Ishikawa (cell line): ENCODE measurements at regions not wholly inside any gene's neighbourhood (a gene's known extent, or its start where the extent isn't known, plus 50 kb on each side); places are given as distances from the start of the nearest gene placed in this dataset.

ENCODE experiments used
- CEBPB ChIP-seq: IDR thresholded peaks from 2 replicates; pipeline ENCODE4 v1.6.1; 2012
- CREB1 ChIP-seq: IDR thresholded peaks from 2 replicates; pipeline ENCODE4 v1.6.1; 2012; ENCODE audit warnings: low read depth
- EGR1 ChIP-seq: IDR thresholded peaks from 2 replicates; pipeline ENCODE4 v1.6.1; 2012
- EP300 ChIP-seq: IDR thresholded peaks from 2 replicates; pipeline ENCODE4 v1.6.1; 2012; ENCODE audit warnings: borderline replicate concordance
- FOXM1 ChIP-seq: IDR thresholded peaks from 2 replicates; pipeline ENCODE4 v1.6.1; 2012; ENCODE audit warnings: low read depth, borderline replicate concordance
- MAX ChIP-seq: IDR thresholded peaks from 2 replicates; pipeline ENCODE4 v1.6.1; 2012
- NFIC ChIP-seq: IDR thresholded peaks from 2 replicates; pipeline ENCODE4 v1.6.1; 2012
- RAD21 ChIP-seq: IDR thresholded peaks from 2 replicates; pipeline ENCODE4 v1.6.1; 2012; ENCODE audit warnings: low read depth
- REST ChIP-seq: IDR thresholded peaks from 2 replicates; pipeline ENCODE4 v1.6.1; 2012; ENCODE audit warnings: low read depth, mild to moderate bottlenecking
- TAF1 ChIP-seq: IDR thresholded peaks from 2 replicates; pipeline ENCODE4 v1.6.1; 2012; ENCODE audit warnings: low read depth, mild to moderate bottlenecking
- TCF12 ChIP-seq: IDR thresholded peaks from 2 replicates; pipeline ENCODE4 v1.6.1; 2012; ENCODE audit warnings: low read depth
- TEAD4 ChIP-seq: IDR thresholded peaks from 2 replicates; pipeline ENCODE4 v1.6.1; 2012
- USF1 ChIP-seq: IDR thresholded peaks from 2 replicates; pipeline ENCODE4 v1.6.1; 2012
- YY1 ChIP-seq: IDR thresholded peaks from 2 replicates; pipeline ENCODE4 v1.6.1; 2012; ENCODE audit warnings: low read depth
- ZBTB7A ChIP-seq: IDR thresholded peaks from 2 replicates; pipeline ENCODE4 v1.6.1; 2012; ENCODE audit warnings: low read depth

GRCh38 chr7:115647712-115648111, 382.9 kb downstream of the TFEC start:
- TF ChIP-seq NFIC: no peak
- no peak for TF ChIP-seq RAD21
- no peak for TF ChIP-seq FOXM1
- no peak for TF ChIP-seq ZBTB7A
- TF ChIP-seq MAX: no peak
- no peak for TF ChIP-seq YY1
- TF ChIP-seq EGR1: no peak
- TF ChIP-seq TAF1: no peak
- TF ChIP-seq CREB1: no peak
- TF ChIP-seq USF1: no peak
- no peak for TF ChIP-seq TCF12

GRCh38 chr7:115642194-115642593, 388.4 kb downstream of the TFEC start:
- TF ChIP-seq CEBPB: no peak
- TF ChIP-seq FOXM1: no peak
- TF ChIP-seq TAF1: no peak
- TF ChIP-seq USF1: no peak
- no peak for TF ChIP-seq CREB1
- TF ChIP-seq YY1: no peak
- TF ChIP-seq EP300: no peak
- TF ChIP-seq TEAD4: no peak
- TF ChIP-seq ZBTB7A: no peak
- no peak for TF ChIP-seq RAD21

GRCh38 chr7:115638853-115639252, 391.7 kb downstream of the TFEC start:
- no peak for TF ChIP-seq TCF12
- TF ChIP-seq CEBPB: no peak

GRCh38 chr7:115637128-115637527, 393.4 kb downstream of the TFEC start:
- no peak for TF ChIP-seq USF1
- TF ChIP-seq NFIC: no peak
- TF ChIP-seq CREB1: no peak
- TF ChIP-seq TEAD4: no peak
- no peak for TF ChIP-seq TCF12
- TF ChIP-seq FOXM1: no peak
- TF ChIP-seq EGR1: no peak
- TF ChIP-seq MAX: no peak
- TF ChIP-seq EP300: no peak
- no peak for TF ChIP-seq REST
- TF ChIP-seq YY1: no peak
- TF ChIP-seq ZBTB7A: no peak
- no peak for TF ChIP-seq CEBPB
- no peak for TF ChIP-seq RAD21
- no peak for TF ChIP-seq TAF1

- TF ChIP-seq ZBTB7A: no peak
- TF ChIP-seq CEBPB: no peak
- no peak for TF ChIP-seq CREB1
- TF ChIP-seq YY1: no peak
Measured at GRCh38 chr7:115635876-115636275, 394.7 kb downstream of the TFEC start.

- TF ChIP-seq TAF1: no peak
- no peak for TF ChIP-seq CREB1
- no peak for TF ChIP-seq FOXM1
- no peak for TF ChIP-seq MAX
- no peak for TF ChIP-seq YY1
- no peak for TF ChIP-seq EGR1
- TF ChIP-seq EP300: no peak
- no peak for TF ChIP-seq RAD21
- no peak for TF ChIP-seq USF1
- no peak for TF ChIP-seq ZBTB7A
- no peak for TF ChIP-seq TCF12
- no peak for TF ChIP-seq CEBPB
- TF ChIP-seq TEAD4: no peak
- no peak for TF ChIP-seq REST
- no peak for TF ChIP-seq NFIC
Measured at GRCh38 chr7:115635376-115635775, 395.2 kb downstream of the TFEC start.
